Kidney (tissue), 13 donors: ENCODE measurements at regions not wholly inside any gene's neighbourhood (a gene's known extent, or its start where the extent isn't known, plus 50 kb on each side); places are given as distances from the start of the nearest gene placed in this dataset.

Source experiments
- DNase-seq, 5 donors: peaks; one replicate each; pipeline ENCODE4 v3.0.0-alpha.2; 2013 to 2020
- FAIRE-seq: peaks from 2 replicates; lab custom pipeline; 2012; peaks lifted over from hg19 to GRCh38; lab: Jason Lieb, UNC
- H3K27ac ChIP-seq, 2 donors: one replicate each; pipeline ENCODE4 v1.7.0; 2013; ENCODE audit warnings: low read depth in 2 of 2, low read length in 2 of 2, inconsistent platforms in 1 of 2
- H3K27me3 ChIP-seq: one replicate; pipeline ENCODE4 v1.7.1; 2013; ENCODE audit warnings: low read length, inconsistent platforms; ENCODE audit not compliant: control insufficient read depth, insufficient read depth
- H3K36me3 ChIP-seq, 3 donors: one replicate each; pipeline versions ENCODE4 v1.7.0 to v1.7.1; 2013; ENCODE audit warnings: low read length in 3 of 3, control low read depth in 1 of 3, inconsistent platforms in 1 of 3; ENCODE audit not compliant: insufficient read depth in 3 of 3, control insufficient read depth in 2 of 3
- H3K4me1 ChIP-seq, 3 donors: one replicate each; pipeline versions ENCODE4 v1.7.0 to v1.7.1; 2013; ENCODE audit warnings: low read length in 3 of 3, inconsistent platforms in 1 of 3, low read depth in 1 of 3; ENCODE audit not compliant: control insufficient read depth in 2 of 3, insufficient read depth in 2 of 3
- H3K4me3 ChIP-seq, 3 donors: one replicate each; pipeline versions ENCODE4 v1.7.0 to v1.8.1; 2013; ENCODE audit warnings: low read length in 3 of 3, control low read depth in 1 of 3, inconsistent platforms in 1 of 3
- H3K9ac ChIP-seq, 3 donors: one replicate each; pipeline versions ENCODE4 v1.7.0 to v1.7.1; 2013; ENCODE audit warnings: low read length in 3 of 3, control low read depth in 1 of 3, inconsistent platforms in 1 of 3
- H3K9me3 ChIP-seq, 3 donors: one replicate each; pipeline versions ENCODE4 v1.7.0 to v1.7.1; 2013; ENCODE audit warnings: low read length in 3 of 3, control low read depth in 1 of 3, inconsistent platforms in 1 of 3; ENCODE audit not compliant: control insufficient read depth in 2 of 3, insufficient read depth in 1 of 3
- CTCF ChIP-seq: IDR thresholded peaks from 3 replicates; pipeline ENCODE4 v1.5.1; 2012; ENCODE audit warnings: mild to moderate bottlenecking, moderate library complexity, borderline replicate concordance; ENCODE audit not compliant: insufficient read depth; ENCODE audit errors: extremely low read depth
- intact Hi-C: fragments of 100-400 bp; cut with DNase I; formaldehyde crosslinking; loops from one replicate; pipeline ENCODE4 v1.11.1; 2022
- donor health status: control.
- donor health status: control.
- donor health status: control.
- donor health status: control.
- donor health status: control.
- donor health status: DM: yes; HTN: yes; CAD: no.
- donor health status: Normal renal cell carcinoma (clear cell type).

DNA sequence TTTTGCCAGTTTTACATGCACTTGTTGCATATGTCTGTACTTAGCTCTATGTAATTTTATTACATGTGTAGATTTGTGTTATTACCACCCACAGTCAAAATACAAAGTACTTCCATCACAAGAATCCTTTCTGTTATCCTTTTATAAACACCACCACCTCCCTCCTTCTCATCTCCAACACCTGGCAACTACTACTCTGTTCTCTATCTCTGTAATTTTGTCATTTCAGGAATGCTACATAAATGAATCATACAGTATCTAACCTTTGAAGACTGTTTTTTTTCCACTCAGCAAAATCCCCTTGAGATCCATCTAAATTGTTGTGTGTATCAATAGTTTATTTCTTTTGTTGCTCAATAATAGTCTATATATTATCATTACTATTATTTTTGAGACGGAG is 64.5 kb upstream of the COP1 start:
- H3K36me3 ChIP-seq: no peaks in the 10 kb centered on the region
- H3K4me3 ChIP-seq: no peak overlapping the region
- no peak overlapping the region for H3K27ac ChIP-seq
- no peaks in the 10 kb centered on the region for H3K4me1 ChIP-seq
- FAIRE-seq: no peak
- no peak for TF ChIP-seq CTCF
- no peaks in the 10 kb centered on the region for H3K27me3 ChIP-seq
- H3K9ac ChIP-seq: no peak overlapping the region
- H3K9me3 ChIP-seq: no peaks in the 10 kb centered on the region
- intact Hi-C loops: no loop called here
- no peak for DNase-seq
